GM12874 (cell line): ENCODE measurements at regions not wholly inside any gene's neighbourhood (a gene's known extent, or its start where the extent isn't known, plus 50 kb on each side); places are given as distances from the start of the nearest gene placed in this dataset.

Source experiments
- CTCF ChIP-seq: IDR thresholded peaks from 2 replicates; pipeline ENCODE4 v1.5.1; 2011; ENCODE audit warnings: low read depth, mild to moderate bottlenecking, control low read depth, low read length, moderate library complexity; ENCODE audit not compliant: insufficient read depth

DNA sequence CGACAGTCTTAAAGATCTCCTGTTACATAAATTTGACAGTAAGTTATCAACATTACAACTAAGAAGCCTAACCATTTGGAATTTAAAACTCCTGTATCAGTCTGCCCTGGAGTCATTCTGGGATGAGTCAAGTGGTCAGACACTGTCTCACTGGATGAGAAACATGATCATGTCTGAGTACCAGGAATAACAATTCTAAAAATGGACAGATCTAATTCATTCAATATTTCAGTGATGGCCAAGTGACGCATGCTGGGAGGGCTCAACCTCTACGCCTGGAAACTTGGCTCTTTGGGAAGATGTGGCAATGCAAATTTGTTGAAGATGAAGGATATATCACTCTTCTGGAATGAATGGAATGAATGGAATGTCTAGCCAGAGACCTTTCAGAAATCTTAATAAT lies 1427.2 kb downstream of the STIM2 start:
- TF ChIP-seq CTCF: no peak

DNA sequence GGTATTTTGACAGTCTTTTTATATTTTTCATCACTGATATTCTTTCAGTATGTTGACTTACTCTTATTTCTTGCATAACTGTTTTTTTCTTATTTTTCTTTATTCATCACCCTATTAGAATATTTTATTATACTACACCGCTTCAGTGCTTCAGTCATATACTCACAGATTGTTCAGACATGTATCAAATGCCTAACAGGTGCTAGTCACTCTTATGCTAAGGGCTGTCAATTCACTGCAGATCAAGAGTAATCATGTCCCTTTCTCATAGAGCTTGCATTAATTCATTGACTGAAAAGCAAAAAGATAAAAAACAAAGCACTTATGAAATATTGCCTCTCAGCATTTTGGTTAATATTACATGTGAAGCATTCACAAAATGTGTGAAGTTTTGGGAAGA lies 1435.6 kb downstream of the STIM2 start:
- TF ChIP-seq CTCF: no peak

GRCh38 chr4:28310926-28311325 lies 1450.3 kb downstream of the STIM2 start:
- no peak for TF ChIP-seq CTCF

DNA sequence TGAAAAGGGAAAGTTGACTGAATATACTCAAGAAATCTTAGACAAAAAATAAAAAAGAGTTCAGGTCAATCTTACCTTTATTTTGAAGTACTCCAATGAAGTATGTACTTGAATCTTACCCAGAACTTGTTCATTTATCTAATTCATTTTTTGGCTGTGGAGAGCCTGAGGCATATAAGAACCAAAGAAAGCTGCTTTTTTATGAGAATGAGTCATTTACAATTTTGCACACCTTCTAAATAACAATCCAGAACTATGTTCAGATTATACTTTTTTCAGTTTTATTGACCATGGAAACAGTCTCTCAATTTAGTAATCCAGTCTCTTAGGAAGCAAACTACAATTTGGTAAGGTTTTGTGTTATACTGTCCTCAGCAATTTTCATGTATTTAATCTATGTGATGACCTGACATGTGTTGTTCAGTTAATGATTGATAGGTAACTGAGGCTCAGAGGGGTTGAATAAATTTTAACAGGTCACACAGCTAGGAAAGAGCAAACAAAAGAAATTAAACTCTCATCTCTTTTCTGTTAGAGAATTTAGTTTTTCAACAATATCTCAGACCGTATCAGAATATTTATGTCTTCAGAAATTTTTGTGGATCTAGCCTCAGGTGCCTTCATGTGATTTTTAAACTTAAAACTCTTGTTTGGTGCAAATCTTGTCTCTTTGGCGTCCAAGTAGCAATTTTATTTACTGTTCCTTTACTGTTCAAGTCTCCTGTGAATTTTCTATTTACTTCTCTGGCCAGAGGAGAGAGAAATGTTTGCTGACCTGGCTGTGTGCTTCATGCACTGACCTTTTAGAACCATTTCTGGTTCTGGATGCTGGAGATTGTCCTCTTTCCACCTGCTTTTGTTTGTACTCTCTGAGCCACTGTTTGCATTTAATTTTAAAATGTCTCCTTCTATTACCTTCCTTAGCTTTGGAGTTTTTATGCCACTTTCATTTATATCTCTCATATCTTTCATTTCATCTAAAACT lies 1453.4 kb downstream of the STIM2 start:
- no peak for TF ChIP-seq CTCF

GRCh38 chr4:28317221-28317620 lies 1456.6 kb downstream of the STIM2 start:
- no peak for TF ChIP-seq CTCF

DNA sequence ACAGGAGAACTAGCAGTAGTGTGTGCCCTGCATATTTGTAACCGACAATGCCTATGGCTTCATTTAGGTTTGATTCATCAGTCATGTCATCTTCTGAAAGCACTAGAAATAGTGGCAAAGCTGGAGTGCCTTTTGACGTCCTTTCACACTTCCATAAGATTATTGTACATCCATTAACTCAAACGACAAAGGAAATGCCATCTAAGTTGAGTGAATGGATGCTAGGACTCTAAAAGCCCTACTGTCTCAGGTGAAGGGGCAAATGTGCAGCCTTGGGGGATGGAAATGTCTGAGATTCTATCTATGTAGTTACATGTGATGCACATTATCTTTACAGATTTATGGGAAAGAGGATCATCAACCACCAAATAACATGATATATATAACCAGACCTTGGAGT lies 1473.6 kb downstream of the STIM2 start:
- no peak for TF ChIP-seq CTCF

GRCh38 chr4:28341784-28342183 lies 1481.1 kb downstream of the STIM2 start:
- no peak for TF ChIP-seq CTCF
